Activated T-cell treated with anti-CD3 and anti-CD28 coated beads, Interleukin-2, amount 50 U/mL, for 4 hours (primary cell): ENCODE measurements at regions not wholly inside any gene's neighbourhood (a gene's known extent, or its start where the extent isn't known, plus 50 kb on each side); places are given as distances from the start of the nearest gene placed in this dataset.
"Not testable (repeated sequence)": the region's sequence is repeated elsewhere in the genome, so short reads cannot be mapped to it uniquely, and the experiment has no call there.

Source experiments
- ATAC-seq, 2 donors: fragments of 200-7000 bp; cut with Tn5 transposase; one replicate each; pipeline ENCODE4 v1.10.0; 2021
- DNase-seq: peaks from one replicate; pipeline ENCODE4 v3.0.0-alpha.2; 2020
- H3K27me3 Mint-ChIP-seq: one replicate; pipeline ENCODE4 v1.8.0; 2021; ENCODE audit warnings: low read depth, mixed read lengths
- H3K36me3 Mint-ChIP-seq: one replicate; pipeline ENCODE4 v1.8.0; 2022; ENCODE audit warnings: mixed read lengths; ENCODE audit not compliant: insufficient read depth
- H3K4me1 Mint-ChIP-seq: one replicate; pipeline ENCODE4 v1.8.0; 2021; ENCODE audit warnings: low read depth, mixed read lengths
- H3K4me3 Mint-ChIP-seq: one replicate; pipeline ENCODE4 v1.8.0; 2021; ENCODE audit warnings: mild to moderate bottlenecking, moderate library complexity, mixed read lengths
- H3K9me3 Mint-ChIP-seq: one replicate; pipeline ENCODE4 v1.8.0; 2021; ENCODE audit warnings: mixed read lengths

- H3K36me3 Mint-ChIP-seq = no peaks in the 10 kb centered on the region
- no peaks in the 10 kb centered on the region for H3K4me1 Mint-ChIP-seq
- H3K4me3 Mint-ChIP-seq = no peak overlapping the region
- DNase-seq = no peak
- no peaks in the 10 kb centered on the region for H3K27me3 Mint-ChIP-seq
- no peak for ATAC-seq
- H3K9me3 Mint-ChIP-seq = no peaks in the 10 kb centered on the region
Observed at GRCh38 chr10:4294271-4294670, 509.3 kb upstream of the KLF6 start.

GRCh38 chr10:4291990-4292389, 507.0 kb upstream of the KLF6 start:
- Mint-ChIP-seq H3K27me3 (no peaks in the 10 kb centered on the region), H3K4me3 (no peak overlapping the region), H3K36me3 (no peaks in the 10 kb centered on the region), H3K9me3 (no peaks in the 10 kb centered on the region), H3K4me1 (no peaks in the 10 kb centered on the region)
- DNase-seq (no peak), ATAC-seq (no peak)

DNA sequence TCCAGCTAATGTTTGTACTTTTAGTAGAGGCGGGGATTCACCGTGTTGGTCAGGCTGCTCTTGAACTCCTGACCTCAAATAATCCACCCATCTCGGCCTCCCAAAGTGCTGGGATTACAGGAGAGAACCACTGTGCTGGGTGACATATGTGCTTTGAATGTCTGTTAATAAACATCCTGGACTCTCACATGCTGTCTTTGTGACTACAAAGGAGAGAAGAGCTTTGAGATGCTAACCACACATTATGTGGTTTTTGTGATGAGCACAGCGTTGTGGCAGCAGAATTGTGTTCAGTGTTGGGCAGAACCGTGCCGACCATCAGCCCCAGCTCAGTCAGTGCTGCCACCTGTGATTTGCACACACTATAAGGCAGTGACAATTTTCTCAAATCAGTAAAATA, 500.1 kb upstream of the KLF6 start:
- ATAC-seq = no peak

GRCh38 chr10:4283846-4284610, 499.0 kb upstream of the KLF6 start:
- H3K36me3 Mint-ChIP-seq = no peaks in the 10 kb centered on the region
- H3K27me3 Mint-ChIP-seq = no peaks in the 10 kb centered on the region
- DNase-seq (no peak), ATAC-seq (no peak)
- H3K9me3 Mint-ChIP-seq = no peaks in the 10 kb centered on the region
- peaks cover 9% of the 10 kb centered on the region for H3K4me1 Mint-ChIP-seq
- H3K4me3 Mint-ChIP-seq = no peak overlapping the region

More for the DNA sequence above, 500.1 kb upstream of the KLF6 start:
- Mint-ChIP-seq H3K4me3 (no peak overlapping the region), H3K27me3 (no peaks in the 10 kb centered on the region), H3K9me3 (no peaks in the 10 kb centered on the region), H3K36me3 (no peaks in the 10 kb centered on the region), H3K4me1 (peaks cover 9% of the 10 kb centered on the region)
- no peak for DNase-seq

GRCh38 chr10:4282496-4282895, 497.5 kb upstream of the KLF6 start:
- Mint-ChIP-seq H3K4me3 (no peak overlapping the region), H3K4me1 (peaks cover 9% of the 10 kb centered on the region), H3K9me3 (no peaks in the 10 kb centered on the region), H3K36me3 (no peaks in the 10 kb centered on the region), H3K27me3 (no peaks in the 10 kb centered on the region)
- ATAC-seq = no peak
- no peak for DNase-seq

GRCh38 chr10:4281190-4281825, 496.3 kb upstream of the KLF6 start:
- Mint-ChIP-seq H3K36me3 (no peaks in the 10 kb centered on the region), H3K4me1 (peaks cover 8% of the 10 kb centered on the region), H3K4me3 (no peak overlapping the region), H3K27me3 (no peaks in the 10 kb centered on the region), H3K9me3 (no peaks in the 10 kb centered on the region)
- no peak for DNase-seq
- no peak for ATAC-seq

- peaks cover 5% of the 10 kb centered on the region for H3K4me1 Mint-ChIP-seq
- DNase-seq = no peak
- H3K27me3 Mint-ChIP-seq = no peaks in the 10 kb centered on the region
- no peak overlapping the region for H3K4me3 Mint-ChIP-seq
- H3K36me3 Mint-ChIP-seq = no peaks in the 10 kb centered on the region
- no peak for ATAC-seq
- no peaks in the 10 kb centered on the region for H3K9me3 Mint-ChIP-seq
Observed at GRCh38 chr10:4280461-4281189, 495.6 kb upstream of the KLF6 start.

DNA sequence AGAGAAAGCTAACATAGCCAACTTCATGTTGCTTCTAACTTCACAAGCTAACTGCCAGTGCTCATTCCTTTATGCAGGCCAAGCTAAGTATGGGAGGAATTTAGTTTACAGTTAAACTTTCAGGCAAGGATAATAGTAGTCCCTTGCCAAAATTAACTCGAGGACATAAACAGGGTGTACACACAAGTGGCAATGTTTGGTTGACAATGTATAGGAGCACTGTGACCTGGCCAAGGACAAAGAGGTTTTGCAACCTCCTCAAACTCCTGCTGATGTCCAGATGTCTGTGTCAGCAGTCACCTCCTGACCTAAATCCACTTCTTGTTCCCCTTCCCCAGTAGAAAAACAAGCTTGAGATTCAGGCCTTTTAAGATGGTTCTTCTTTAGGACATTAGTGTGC, 494.6 kb upstream of the KLF6 start:
- no peak overlapping the region for H3K4me3 Mint-ChIP-seq
- DNase-seq = no peak
- no peak for ATAC-seq
- H3K36me3 Mint-ChIP-seq = no peaks in the 10 kb centered on the region
- H3K27me3 Mint-ChIP-seq = no peaks in the 10 kb centered on the region
- no peaks in the 10 kb centered on the region for H3K4me1 Mint-ChIP-seq
- H3K9me3 Mint-ChIP-seq = no peaks in the 10 kb centered on the region

DNA sequence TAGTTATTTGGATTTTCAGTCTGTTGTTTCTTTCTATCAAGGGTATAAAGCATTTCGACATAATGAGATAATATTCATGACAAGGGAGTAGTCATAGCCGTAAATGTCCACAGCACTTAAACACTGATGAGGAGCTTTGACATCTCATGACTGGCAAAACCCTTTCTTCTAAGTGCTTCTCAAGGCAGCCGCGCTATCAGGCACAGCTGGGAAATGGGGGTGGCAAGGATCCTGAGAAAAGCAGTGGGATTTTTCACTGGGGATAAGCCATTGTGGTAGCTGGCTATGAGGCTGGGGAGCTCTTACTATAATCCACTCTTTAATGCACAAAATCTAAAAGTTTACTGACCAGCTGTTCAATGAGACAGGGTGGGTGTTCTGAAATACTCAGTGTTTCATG, 493.2 kb upstream of the KLF6 start:
- DNase-seq = no peak
- Mint-ChIP-seq H3K27me3 (peaks cover 1% of the 10 kb centered on the region), H3K9me3 (no peaks in the 10 kb centered on the region), H3K4me1 (no peaks in the 10 kb centered on the region), H3K36me3 (no peaks in the 10 kb centered on the region), H3K4me3 (no peak overlapping the region)
- no peak for ATAC-seq

DNA sequence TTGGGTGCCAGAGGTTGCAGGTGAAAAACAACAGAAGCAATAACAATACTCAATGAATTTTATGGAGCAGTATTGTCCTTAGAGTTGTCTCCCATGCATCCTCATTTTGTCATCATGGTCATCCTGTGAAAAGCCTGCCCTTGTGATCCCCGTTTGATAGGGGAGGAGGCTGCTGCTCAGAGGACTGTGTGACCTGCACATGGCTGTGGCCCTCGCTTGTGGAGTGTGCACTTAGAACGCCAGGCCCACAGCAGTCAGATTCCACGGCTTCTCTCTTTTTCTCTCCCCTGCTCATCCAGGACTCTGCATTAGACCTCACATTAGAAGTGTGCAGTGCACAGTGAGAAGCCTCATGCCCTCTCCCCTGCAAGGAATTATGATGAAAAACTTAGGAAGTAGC, 491.1 kb upstream of the KLF6 start:
- Mint-ChIP-seq H3K27me3 (peaks cover 1% of the 10 kb centered on the region), H3K4me1 (no peaks in the 10 kb centered on the region), H3K9me3 (no peaks in the 10 kb centered on the region), H3K4me3 (no peak overlapping the region), H3K36me3 (no peaks in the 10 kb centered on the region)
- DNase-seq (no peak), ATAC-seq (no peak)

DNA sequence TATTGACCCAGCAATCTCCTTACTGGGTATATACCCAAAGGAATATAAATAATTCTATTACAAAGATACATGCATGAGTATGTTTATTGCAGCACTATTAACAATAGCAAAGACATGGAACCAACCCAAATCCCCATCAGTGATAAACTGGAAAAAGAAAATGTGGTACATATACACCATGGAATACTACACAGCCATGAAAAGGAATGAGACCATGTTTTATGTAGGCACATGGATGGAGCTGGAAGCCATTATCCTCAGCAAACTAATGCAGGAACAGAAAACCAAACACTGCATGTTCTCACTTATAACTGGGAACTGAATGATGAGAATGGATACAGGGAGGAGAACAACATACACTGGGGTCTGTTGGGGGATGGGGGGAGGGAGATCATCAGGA, 489.7 kb upstream of the KLF6 start:
- H3K36me3 Mint-ChIP-seq, DNase-seq, H3K27me3 Mint-ChIP-seq, ATAC-seq, H3K4me1 Mint-ChIP-seq, H3K4me3 Mint-ChIP-seq, H3K9me3 Mint-ChIP-seq: not testable (repeated sequence)

DNA sequence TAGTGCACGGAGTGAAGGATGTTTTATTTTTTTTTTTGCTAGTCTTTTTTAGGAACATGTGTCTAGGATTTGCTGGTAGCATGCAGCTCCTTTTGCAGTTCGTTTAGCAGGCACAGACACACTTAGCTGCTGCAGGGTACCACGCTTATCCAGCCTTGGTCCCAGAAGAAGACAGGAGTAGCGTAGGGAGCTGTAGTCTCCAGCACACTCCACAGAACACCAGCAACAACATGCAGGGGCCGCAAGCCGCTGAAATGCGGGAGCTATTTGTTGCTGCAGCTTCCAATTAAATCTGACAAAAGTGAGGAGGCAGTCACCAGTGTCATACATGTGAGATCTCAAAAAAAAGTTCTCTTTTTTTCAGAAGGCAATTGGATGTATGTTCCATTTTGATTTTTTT, 486.2 kb upstream of the KLF6 start:
- peaks cover 3% of the 10 kb centered on the region for H3K4me1 Mint-ChIP-seq
- H3K36me3 Mint-ChIP-seq = no peaks in the 10 kb centered on the region
- ATAC-seq (no peak), DNase-seq (no peak)
- H3K27me3 Mint-ChIP-seq = peaks cover 1% of the 10 kb centered on the region
- H3K9me3 Mint-ChIP-seq = no peaks in the 10 kb centered on the region
- no peak overlapping the region for H3K4me3 Mint-ChIP-seq

DNA sequence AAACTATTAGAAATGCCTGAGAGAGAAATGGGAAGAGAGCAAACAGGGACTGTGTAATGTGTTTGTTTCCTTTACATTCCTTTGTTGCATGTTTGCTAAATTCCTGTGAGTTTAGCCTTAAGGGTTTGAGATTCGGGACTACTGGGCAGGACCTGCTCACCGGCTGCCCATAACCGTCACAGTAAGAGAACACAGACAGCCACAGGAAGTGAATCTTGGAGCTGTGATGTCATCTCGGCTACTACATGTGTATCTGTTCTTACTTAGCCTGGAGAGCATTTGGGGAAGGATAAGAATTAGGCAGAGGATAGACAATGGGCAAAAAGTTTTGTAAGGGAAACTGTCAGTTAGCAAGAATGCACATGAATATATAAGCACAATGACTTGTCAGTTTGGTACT, 485.1 kb upstream of the KLF6 start:
- peaks cover 8% of the 10 kb centered on the region for H3K4me1 Mint-ChIP-seq
- ATAC-seq (no peak), DNase-seq (no peak)
- H3K36me3 Mint-ChIP-seq = no peaks in the 10 kb centered on the region
- peaks cover 1% of the 10 kb centered on the region for H3K27me3 Mint-ChIP-seq
- H3K9me3 Mint-ChIP-seq = no peaks in the 10 kb centered on the region
- H3K4me3 Mint-ChIP-seq = no peak overlapping the region

DNA sequence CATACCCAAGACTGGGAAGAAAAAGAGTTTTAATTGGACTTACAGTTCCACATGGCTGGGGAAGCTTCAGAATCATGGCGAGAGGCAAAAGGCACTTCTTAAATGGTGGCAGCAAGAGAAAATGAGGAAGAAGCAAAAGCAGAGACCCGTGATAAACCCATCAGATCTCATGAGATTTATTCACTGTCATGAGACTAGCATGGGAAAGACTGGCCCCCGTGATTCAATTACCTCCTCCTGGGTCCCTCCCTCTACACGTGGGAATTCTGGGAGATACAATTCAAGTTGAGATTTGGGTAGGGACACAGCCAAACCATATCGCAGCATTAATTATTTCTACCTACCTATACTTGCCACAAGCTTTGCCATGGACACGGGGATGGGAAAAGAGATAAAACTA, 483.5 kb upstream of the KLF6 start:
- not testable (repeated sequence) for DNase-seq, H3K9me3 Mint-ChIP-seq

More for the DNA sequence above, 483.5 kb upstream of the KLF6 start:
- H3K27me3 Mint-ChIP-seq, ATAC-seq, H3K4me1 Mint-ChIP-seq, H3K36me3 Mint-ChIP-seq, H3K4me3 Mint-ChIP-seq: not testable (repeated sequence)
